NCI-H146 treated with DMSO at 0.1 percent for 48 hours (cell line): ENCODE measurements at regions not wholly inside any gene's neighbourhood (a gene's known extent, or its start where the extent isn't known, plus 50 kb on each side); places are given as distances from the start of the nearest gene placed in this dataset.

ENCODE experiments used
- DNase-seq: peaks from one replicate; lab custom pipeline; 2025; ENCODE audit not compliant: unreplicated experiment; lab: John Stamatoyannopoulos, UW

- no peak for DNase-seq
Observed at GRCh38 chr15:85889956-85890619, 95.4 kb upstream of the KLHL25 start.

GRCh38 chr15:85890620-85890980 is 95.9 kb upstream of the KLHL25 start:
- DNase-seq, result no peak

DNA sequence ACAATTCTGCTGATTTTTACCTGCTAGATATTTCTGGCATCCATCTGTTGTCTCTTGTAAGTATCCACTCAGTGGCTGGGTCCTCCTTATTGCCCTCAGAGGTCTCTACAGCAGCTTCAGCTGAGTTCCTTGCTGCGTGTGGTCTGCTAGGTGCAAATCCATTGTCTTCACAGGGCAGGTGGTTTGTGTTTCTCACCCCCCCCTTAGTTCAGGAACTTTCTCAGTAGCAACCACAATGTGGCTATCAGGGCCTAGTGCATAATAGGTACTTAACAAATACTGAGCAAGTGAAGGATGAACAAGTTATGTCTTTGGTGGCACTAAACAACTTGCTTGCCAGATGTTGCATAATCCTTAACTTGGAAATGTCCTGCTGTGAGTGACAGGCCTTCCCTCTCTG is 96.7 kb upstream of the KLHL25 start:
- no peak for DNase-seq

GRCh38 chr15:85892232-85892631 is 97.5 kb upstream of the KLHL25 start:
- no peak for DNase-seq

- DNase-seq, result no peak
Observed at GRCh38 chr15:85897207-85897894, 102.6 kb upstream of the KLHL25 start.

- DNase-seq, result no peak
Observed at GRCh38 chr15:85897895-85898717, 103.4 kb upstream of the KLHL25 start.

- no peak for DNase-seq
Observed at GRCh38 chr15:85899927-85900326, 105.2 kb upstream of the KLHL25 start.

GRCh38 chr15:85905751-85906450 is 111.2 kb upstream of the KLHL25 start:
- no peak for DNase-seq

GRCh38 chr15:85906640-85907039 is 111.9 kb upstream of the KLHL25 start:
- no peak for DNase-seq

DNA sequence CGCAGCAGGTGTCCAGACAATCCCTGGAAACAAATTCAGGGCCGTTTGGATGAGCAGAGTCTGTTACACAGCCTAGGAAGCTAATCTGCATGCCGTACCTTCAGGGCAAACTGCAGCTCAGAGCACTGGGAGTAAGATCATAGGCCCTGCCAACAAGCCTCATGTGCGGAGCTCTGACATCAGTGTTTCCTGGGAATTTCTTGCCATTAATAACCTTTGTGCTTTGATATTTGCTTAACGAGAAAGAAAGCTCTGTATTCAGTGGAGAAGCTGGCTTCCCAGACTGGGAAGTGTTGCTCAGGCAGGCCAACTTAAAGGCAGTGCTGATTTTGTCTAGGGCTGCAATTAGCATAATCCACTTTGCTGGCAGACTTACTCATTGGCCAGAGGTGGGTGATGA is 116.1 kb upstream of the KLHL25 start:
- no peak for DNase-seq

- no peak for DNase-seq
Observed at GRCh38 chr15:85913461-85913860, 118.7 kb upstream of the KLHL25 start.

GRCh38 chr15:85920956-85921355 is 126.2 kb upstream of the KLHL25 start:
- no peak for DNase-seq

GRCh38 chr15:85924088-85924487 is 129.4 kb upstream of the KLHL25 start:
- DNase-seq, result no peak

DNA sequence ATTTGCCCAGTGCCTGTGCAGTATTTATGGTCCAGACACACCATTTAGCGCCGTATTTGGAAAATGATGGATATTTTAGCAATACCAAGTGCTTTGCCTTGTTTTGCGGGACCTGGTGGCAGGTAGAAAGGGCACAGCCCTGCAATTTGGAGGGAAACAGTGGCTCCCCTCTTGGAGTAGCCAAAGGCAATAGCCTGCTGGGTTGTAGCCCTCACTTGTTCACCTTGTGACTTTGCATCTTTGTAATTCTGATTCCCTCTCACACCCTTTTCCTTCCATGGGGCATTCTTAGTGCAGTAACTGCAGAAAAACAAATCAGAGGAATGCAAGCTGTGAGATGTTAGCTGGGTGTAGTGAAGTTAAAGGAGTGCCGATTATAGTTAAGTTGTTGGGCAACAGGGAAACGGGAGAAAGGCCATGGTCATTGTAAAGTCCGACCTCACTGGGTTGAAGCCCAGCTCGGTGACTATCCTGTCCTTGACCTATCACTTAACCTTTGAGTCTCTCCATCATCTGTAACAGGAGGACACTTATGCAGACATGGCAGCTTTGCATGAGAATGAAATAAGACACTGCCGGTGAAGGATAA is 131.0 kb upstream of the KLHL25 start:
- DNase-seq, result no peak

DNA sequence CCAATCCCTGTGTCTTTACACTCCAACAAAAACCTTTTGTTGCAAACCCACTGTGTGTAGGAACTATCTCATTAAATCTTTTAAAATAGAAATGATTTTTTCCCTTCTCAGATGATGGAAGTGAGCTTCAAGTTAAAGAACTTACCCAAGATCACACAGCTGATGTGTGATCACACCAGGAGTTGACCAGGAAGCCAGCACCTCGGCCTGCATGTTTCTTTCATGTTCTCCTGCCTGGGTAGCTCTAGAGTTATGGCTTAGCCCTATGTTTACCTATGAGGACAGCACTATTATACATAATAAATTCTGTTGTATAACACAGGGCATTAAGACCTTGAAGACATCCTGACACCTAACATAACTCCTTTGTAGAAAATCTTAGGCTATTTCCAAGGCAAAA is 132.1 kb upstream of the KLHL25 start:
- no peak for DNase-seq

GRCh38 chr15:85927931-85928537 is 133.3 kb upstream of the KLHL25 start:
- no peak for DNase-seq

DNA sequence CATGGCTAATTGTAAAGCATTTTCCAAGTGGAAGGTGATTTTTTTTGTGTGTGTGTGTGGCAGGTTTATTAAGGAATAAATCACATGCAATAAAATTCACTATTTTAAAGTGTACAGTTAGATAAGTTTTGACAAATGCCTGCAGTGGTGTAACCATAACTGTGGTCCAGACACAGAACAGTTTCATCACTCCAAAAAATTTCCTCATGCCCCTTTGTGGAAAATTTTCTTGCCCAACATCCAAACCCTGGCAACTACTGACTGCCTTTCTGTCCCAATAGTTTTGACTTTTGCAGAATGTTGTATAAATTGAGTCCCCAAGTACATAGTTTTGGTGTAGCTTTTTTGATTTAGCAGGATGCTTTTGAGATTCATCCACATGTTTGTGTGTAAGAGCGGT is 135.1 kb upstream of the KLHL25 start:
- DNase-seq, result no peak

GRCh38 chr15:85932391-85932790 is 137.7 kb upstream of the KLHL25 start:
- DNase-seq, result no peak

GRCh38 chr15:85934691-85935090 is 140.0 kb upstream of the KLHL25 start:
- no peak for DNase-seq

DNA sequence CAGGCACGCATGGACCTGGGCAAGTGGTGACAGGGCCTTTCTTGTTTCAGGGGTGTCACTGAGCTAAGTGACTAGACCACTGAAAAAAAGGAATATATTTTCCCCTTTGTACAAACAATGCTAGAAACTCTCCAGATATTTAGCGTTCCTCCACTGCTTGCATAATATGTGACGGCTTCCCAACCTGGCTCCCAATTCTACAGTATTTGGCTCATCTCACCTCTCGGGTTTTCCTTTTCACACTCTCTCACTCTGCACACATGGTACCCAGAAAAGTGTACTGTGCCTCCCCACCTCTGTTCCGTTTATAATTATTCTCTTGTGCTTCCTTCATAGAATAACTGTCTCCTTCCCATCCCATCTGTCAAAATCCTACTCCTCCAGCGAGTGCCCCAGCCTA is 140.5 kb upstream of the KLHL25 start:
- no peak for DNase-seq

DNA sequence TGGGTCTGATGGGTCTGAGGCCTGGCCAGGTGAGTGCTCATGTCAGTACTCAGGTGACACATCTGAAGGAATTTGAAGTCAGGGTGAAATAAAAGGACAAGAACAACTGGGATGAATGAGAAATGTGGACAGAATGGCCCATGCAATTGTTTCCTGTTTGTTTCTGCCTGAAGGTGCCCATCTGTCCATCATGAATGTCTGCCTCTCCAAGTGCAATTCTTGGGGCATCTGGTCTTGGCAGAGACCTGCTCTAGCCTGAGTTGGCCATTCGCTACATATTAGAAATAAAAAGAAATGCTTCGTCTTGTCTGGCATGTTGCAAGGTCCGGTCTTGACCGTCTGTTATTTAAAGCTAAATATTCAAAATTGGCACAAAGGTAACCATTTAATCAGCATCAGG is 142.0 kb upstream of the AGBL1 start:
- DNase-seq, result no peak
